CD4-positive, alpha-beta T cell treated with Interferon alpha-2 for 1 hour (primary cell): ENCODE measurements at regions not wholly inside any gene's neighbourhood (a gene's known extent, or its start where the extent isn't known, plus 50 kb on each side); places are given as distances from the start of the nearest gene placed in this dataset.

Experiments
- DNase-seq, 2 donors: peaks; one replicate each; pipeline ENCODE4 v3.0.0-alpha.2; 2020 to 2022

DNA sequence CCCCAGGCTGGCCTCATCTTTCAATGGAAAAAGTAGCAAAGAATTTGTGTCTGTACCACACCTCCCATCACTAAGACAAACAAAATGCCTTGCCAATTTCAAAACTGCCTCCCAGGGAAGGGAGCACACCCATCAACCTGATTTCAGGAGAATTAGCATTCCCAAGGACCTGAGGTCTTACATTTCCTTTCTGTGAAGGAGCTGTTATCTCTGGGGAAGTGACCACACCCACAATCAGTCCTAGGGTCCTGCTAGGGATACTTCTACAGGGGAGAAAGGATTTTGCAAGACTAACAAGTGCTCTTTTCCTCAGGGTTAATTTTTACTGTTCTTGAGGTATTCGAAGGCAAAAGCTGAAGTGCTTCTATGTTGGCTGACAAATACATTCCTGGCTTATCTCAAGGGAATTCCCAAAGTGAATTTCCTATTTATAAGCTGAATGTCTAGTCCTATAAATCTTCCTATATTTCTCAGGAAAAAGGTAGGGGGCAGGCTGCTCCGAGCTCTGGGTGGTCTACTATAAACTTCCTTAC is 97.4 kb upstream of the ITGA1 start:
- DNase-seq = no peak

- no peak for DNase-seq
These were observed 95.7 kb upstream of the ITGA1 start for GRCh38 chr5:52692039-52692438.

DNA sequence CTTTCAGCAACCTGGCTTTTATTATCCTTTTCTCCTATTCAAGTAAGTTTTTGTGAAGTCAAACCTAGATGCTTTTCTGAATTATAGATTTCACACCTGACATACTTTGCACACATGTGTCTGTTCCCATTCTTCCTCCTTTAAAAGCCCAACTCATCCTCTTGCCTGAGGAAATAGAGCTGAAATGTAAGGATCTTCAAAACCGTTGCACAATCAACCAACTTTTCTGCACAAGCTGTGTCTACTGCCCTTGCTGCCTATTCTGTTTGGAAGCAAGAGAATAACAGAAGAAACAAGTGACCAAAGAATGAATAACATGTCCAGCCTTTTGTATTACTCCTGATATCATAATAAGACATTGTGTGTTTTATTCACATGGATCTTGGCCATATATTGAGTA is 95.1 kb upstream of the ITGA1 start:
- no peak for DNase-seq

DNA sequence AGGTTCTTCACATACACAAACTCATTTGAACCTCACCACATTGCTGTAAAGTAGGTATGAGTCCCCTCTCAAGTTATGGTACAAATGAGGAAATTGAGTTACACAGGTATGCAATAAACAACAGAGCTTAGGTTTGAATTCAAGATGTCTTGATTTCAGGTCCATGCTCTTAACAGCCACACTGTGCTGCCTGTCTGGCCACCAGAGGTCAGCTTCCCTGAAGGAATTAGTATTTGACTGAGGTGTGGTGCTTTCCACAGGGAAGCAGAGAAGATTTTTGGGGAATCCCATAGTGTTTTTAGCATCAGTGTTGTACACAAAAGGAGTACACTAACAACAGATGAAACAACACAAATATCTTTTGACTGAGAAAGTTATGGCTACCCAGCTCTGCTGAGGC is 94.4 kb upstream of the ITGA1 start:
- DNase-seq = peak in 1 of 2 donors; percentile 47

- DNase-seq = no peak
These were observed 93.9 kb upstream of the ITGA1 start for GRCh38 chr5:52693836-52694235.

DNA sequence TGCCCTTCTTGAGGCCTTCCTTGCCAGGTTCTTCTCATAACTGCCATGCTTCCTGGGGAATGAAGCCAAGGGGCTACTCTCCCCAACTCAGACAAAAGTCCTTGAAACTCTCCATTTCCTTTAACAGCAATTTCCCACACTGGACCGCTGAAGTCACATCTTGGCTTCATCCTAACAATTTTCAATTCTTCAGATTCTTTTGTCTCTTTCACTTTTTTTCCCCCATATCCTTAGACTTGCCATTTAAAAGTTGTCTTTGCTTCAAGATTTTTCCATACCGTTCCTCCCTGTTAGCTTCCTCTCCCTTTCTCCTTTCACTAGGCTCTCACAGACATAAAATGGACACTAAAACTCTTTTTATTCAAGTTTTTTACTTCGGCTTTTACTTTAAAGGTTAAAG is 93.1 kb upstream of the ITGA1 start:
- no peak for DNase-seq

DNA sequence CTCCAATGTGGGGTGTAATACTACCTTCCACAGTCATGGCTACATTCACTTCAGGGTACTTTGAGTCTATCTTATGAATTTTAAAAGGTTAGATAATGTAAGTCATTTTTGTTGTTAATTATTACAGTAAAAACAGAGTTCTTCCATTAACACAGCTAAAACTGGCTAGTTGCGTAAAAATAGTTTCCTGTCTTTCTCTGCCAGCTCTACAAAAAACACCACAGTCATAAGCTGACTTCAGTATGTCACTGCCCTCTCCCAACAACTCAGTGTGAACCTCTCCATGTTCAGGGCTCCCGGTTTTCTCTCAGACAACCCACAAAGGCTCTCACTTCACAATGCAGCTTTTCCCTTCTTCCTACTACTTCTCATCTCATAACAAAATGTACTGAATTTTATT is 84.8 kb upstream of the ITGA1 start:
- no peak for DNase-seq

GRCh38 chr5:52703321-52703720 is 84.4 kb upstream of the ITGA1 start:
- no peak for DNase-seq

- peak in 1 of 2 donors; percentile 15 for DNase-seq
These were observed 82.0 kb upstream of the ITGA1 start for GRCh38 chr5:52705720-52706119.

DNA sequence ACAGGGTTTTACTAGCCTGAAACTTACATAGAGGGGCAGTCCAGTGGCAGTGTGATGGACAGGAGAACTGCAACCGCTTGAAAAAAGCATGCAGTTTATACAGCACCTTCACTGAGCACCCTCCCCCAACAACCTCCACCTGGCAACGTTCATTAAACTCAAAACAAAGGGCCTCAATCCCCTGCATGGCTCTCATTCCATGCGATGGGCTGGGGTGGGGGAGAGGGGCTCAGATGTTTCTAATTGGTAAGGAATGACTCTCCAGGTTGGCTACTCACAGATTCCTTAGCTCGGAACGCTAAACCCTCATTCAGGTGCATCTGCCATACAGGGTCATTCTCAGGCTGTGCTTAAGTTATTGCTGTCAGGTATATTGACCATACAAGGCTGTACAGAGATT is 80.9 kb upstream of the ITGA1 start:
- DNase-seq = no peak

DNA sequence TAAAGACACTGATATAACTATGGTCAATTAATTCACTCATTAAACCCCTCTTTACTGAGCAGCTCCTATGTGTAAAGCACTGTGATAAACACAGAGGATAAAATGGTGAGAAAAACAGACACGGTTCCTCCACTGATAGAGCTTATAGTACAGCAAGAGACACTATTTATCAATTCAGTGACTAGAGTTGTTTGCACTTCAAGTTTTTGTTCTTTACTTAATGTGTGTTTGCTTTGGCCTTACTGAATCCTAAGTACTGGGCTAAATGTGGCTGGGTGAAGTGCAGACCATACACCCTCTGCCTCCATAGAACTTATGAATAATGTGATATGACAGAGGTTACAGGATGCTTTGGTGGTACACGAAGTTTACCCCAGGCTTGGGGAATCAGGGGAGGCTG is 80.1 kb upstream of the ITGA1 start:
- DNase-seq = no peak

DNA sequence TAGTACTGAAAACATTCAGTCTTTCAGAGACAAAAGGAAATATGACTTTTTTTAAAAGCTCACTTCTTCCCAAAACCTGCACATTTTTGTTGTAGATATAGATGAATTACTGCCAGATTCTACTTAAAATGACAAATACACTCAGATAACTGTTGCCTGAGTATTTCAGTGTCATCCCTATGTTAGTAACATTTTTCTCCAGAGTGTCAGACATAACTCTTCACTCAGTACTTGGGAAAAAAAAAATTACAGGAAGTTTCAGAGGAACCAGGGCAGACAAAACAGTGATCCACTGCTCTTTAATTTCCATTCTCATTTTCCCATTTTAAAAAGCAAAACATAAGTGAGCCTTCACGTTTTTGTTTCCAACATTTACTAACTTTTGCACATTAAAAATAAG is 79.3 kb upstream of the ITGA1 start:
- no peak for DNase-seq

DNA sequence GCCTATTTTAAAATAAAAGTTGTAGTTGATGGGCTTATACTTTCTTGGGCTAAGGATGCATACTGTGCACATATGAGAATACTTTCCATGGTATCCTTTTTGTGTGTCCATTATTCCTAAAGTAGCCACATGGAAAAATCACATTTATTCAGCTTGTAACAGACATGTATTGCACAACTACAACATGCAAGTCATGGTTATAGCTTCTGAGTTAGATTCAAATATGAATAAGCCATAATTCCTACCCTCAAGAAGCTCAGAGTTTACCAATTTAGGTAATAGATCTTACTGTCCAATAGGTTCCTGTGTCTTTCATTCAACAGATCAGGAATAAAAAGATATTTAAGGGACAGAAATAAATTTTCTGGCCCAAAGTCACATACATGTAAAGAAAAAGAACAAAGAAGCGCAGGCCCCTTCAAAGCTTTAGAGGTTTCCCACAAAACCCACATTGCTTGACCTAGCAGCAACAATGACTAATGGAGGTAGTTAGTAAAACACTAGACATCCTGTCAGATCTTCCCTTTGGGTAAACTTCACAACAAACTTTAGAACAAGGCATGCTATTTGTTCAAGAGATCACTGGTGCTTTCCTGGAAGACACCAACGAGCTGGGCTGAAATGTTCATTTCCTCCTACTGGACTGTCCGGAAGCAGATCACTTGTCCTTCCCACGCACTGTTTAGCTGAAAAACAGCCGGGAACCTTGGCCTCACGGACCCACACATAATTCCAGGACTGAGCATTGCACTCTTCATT is 78.4 kb upstream of the ITGA1 start:
- DNase-seq = peak in 1 of 2 donors; percentile 25

- DNase-seq = no peak
These were observed 77.3 kb upstream of the ITGA1 start for GRCh38 chr5:52710310-52710971.

DNA sequence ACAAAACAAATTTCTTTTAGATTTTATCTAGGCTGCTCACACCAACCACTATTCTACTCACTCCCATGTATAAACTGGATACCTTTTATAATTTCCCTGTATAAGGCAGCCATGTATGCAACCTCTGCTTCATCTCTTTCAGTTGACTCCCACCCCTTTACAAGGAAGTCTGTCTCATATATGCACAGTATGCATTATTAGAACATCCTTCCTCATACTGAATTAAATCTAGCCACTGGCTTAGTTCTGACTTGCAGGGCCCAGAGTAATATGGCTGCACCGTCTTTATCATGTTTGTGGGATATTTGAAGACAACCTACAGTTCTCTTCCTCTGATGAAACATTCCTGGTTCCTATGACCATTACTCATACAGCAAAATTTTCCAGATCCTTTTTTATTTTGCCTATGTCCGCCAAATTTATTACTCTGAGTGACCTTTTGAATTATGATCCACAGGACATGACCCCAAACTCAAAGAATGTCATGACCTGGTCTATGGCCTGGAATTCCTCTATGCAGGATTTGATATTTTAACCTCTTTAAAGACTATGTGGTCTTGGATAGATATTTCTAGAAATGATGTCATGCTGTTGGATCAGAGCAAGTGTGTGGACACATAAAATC is 76.6 kb upstream of the ITGA1 start:
- DNase-seq = no peak

DNA sequence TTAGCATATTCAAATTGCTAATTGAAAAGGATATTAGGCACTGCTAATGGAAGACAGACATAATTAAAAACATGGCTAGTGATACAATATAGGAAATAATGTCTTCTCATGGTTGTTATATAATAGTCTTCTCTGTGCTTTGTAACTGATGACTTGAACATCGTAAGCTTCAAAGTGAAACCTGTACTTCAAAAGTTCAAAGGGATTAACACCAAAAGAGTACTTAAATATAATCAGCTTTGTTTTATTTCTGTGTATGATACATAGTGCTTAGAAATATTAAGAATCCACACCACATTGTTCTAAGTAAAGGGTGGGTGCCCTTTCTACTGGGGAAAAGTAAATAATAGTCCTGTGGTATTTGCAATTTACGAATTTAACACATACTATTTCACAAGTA is 75.4 kb upstream of the ITGA1 start:
- DNase-seq = no peak

DNA sequence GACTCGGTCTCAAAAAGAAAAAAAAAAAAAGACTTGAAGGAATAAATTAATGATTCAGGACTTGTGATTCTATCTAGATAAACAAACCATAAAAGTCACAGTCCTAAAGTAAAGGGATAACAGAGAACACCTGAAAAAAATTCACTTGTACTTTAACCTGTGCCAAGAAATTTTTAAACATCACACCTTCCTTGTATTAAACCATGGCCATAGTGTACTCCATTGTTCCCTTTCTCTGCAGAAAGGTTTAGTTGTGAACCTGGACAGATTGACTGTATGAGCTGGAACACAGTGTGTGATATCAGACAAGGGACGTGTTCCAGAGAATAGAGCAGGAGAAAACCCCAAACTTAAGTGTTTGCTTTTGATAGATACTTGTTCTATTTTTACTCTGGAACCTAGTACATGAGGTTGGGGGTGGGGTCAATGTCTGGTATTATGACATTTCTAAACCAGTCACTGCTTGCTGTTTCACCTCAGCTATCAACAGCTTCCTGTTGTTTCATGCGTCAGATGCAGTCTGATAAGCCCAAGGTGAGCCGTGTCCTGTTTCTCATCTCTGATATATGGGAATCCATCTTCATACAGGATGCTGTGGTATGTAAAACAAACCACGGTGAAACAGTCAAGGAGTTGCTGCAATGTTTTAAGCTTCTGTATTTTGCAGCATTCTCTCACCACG is 62.5 kb upstream of the ITGA1 start:
- peak; percentile 75 to 85 for DNase-seq

DNA sequence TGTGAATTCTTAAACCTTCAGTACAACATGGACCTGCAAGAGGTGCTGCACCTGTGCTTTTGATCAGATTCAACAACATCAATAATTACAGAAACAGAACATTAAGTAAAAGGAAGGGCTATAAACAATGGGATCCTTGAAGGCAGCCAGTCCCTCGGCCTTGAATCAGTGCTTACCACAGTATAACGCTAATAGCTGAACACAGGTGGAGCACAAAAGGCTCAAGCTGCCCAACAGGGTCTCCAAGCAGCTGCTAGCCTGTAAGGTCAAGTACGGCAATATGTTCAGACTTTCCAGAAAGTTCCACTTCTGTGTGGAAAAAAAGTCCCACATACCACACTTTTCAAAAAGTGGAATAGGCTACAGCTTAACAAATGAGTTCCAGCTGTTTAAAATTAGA is 61.9 kb upstream of the ITGA1 start:
- DNase-seq = no peak

DNA sequence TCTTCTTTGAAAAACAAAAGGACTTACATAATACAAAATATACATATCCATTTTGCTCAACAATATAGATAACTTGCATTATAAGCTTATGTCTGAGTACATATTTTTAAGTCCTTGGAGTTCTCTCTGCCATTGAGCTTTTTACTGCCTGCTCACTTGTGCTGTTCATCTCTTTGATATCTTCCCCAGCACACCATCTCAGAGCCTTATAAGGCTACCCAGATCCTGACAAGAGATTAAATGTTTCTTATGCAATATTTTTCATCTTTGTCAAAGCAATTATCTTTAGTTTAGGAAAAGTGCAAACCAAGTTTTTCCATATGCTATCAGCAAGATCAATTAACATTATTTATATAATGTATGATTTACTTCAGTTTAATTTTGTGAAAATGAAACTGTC is 60.7 kb upstream of the ITGA1 start:
- no peak for DNase-seq

DNA sequence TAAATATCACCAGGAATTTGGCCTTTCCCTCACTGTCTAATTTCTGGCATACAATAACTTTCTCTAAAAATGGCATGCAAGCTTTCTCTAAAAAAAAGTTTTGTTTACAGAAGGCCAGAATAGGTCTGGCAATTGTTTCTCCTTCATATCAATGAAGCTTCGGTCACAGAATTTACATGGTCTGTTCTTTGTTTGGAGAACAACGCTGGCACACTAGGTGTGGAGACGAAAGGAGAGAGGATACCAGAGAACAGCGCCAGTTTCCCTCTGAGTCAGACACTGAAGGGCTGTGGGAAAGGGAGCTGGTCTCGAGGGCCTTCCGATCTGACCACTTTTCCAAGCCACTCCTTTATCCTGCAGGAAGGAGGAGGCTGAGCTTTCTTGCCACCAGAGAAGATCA is 60.1 kb upstream of the ITGA1 start:
- no peak for DNase-seq

GRCh38 chr5:52728224-52728623 is 59.5 kb upstream of the ITGA1 start:
- DNase-seq = no peak

GRCh38 chr5:52728686-52729085 is 59.0 kb upstream of the ITGA1 start:
- no peak for DNase-seq

- DNase-seq = no peak
These were observed 56.3 kb upstream of the ITGA1 start for GRCh38 chr5:52731274-52732027.
